Testis (tissue), 2 donors: ENCODE measurements at regions not wholly inside any gene's neighbourhood (a gene's known extent, or its start where the extent isn't known, plus 50 kb on each side); places are given as distances from the start of the nearest gene placed in this dataset.

Experiments used
- POLR2A ChIP-seq: fragments of 450-650 bp; IDR thresholded peaks from one replicate; pipeline ENCODE4 v1.6.1; 2017; ENCODE audit warnings: antibody characterized with exemption, mild to moderate bottlenecking, moderate library complexity
- TF ChIP-seq, protein P1 (sequence below), 3 experiments: fragments of 450-650 bp in 2 of 3; fragments of 200-600 bp in 1 of 3; sonication (generic) in 1 of 3; IDR thresholded peaks; one replicate each; pipeline ENCODE4 v1.5.1; 2016 to 2019; ENCODE audit warnings: antibody characterized with exemption in 3 of 3, mild to moderate bottlenecking in 2 of 3, moderate library complexity in 1 of 3

DNA sequence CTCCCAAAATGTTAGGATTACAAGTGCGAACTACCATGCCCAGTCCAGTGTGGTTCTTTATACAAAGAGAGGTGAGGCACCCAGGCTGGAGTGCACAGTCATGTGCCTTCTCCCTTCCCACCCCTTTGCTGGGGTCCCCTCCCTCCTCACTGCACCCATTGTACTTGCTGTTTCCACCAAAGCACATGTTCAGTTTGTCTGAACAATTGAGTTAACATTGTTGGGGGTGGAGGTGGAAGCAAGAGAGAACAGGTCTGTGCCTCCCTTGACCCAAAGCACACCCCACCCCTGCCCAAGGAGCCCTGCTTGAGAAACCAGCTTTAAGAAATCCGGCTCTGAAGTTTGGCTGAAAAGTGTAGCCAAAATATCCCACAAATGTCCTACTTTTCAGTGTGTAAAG, 142.3 kb upstream of the CDH5 start:
- TF ChIP-seq, protein P1, sequence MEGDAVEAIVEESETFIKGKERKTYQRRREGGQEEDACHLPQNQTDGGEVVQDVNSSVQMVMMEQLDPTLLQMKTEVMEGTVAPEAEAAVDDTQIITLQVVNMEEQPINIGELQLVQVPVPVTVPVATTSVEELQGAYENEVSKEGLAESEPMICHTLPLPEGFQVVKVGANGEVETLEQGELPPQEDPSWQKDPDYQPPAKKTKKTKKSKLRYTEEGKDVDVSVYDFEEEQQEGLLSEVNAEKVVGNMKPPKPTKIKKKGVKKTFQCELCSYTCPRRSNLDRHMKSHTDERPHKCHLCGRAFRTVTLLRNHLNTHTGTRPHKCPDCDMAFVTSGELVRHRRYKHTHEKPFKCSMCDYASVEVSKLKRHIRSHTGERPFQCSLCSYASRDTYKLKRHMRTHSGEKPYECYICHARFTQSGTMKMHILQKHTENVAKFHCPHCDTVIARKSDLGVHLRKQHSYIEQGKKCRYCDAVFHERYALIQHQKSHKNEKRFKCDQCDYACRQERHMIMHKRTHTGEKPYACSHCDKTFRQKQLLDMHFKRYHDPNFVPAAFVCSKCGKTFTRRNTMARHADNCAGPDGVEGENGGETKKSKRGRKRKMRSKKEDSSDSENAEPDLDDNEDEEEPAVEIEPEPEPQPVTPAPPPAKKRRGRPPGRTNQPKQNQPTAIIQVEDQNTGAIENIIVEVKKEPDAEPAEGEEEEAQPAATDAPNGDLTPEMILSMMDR (IDR thresholded peaks at IDR 0.05): no peak
- TF ChIP-seq POLR2A: no peak
